ENCODE measurements at regions not wholly inside any gene's neighbourhood (a gene's known extent, or its start where the extent isn't known, plus 50 kb on each side); places are given as distances from the start of the nearest gene placed in this dataset.

DNA sequence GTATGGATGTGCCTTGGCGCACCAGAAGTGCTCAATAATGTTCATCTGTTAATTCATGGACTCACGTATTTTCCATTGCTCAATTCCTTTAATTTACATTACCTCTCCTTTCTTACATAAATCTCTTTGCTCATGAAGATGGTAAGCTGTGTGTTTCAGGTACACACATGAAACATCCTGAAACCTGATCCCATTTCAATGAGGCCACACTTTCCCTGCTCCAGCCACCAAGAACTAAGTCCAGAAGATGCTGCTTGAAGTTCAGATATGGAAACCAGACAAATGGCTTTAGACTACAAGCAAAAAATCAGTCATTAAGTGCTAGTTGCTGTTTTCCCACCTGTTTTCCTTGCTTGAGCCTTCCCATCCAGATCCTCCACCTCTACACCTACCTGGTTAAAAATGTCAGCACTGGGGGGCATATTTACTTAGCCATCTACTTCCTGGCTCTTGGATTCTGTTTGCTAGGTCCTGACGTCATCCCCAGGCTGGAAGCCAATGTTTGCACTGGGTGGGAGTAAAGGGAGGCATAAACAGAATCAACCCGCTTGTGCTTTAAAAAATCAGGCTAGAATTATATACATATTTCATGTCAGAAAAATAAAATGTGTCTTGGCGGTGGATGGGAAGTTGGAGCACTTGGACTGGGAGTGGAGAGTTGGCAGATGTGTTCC lies 309.7 kb downstream of the OSR1 start (continued):
- TF ChIP-seq SNAPC4 (CRISPR knock-in tag; IDR thresholded peaks at IDR 0.05) (no peak), ZNF577 (CRISPR knock-in tag; IDR thresholded peaks at IDR 0.05; ENCODE audit: borderline replicate concordance, low read depth) (no peak), HOXA3 (CRISPR knock-in tag; IDR thresholded peaks at IDR 0.05) (no peak; the same call in 1 of the 2 replicates), ZNF235 (CRISPR knock-in tag; IDR thresholded peaks at IDR 0.05; ENCODE audit: borderline replicate concordance) (no peak), MATR3 (CRISPR knock-in tag; IDR thresholded peaks at IDR 0.05) (no peak), ZFY (CRISPR knock-in tag; IDR thresholded peaks at IDR 0.05) (no peak), ETV5 (CRISPR knock-in tag; IDR thresholded peaks at IDR 0.05; ENCODE audit: borderline replicate concordance) (peak; percentile 86; the same call in 1 of the 2 replicates), DNMT1 (CRISPR knock-in tag; IDR thresholded peaks at IDR 0.05) (no peak), ZFP1 (CRISPR knock-in tag; IDR thresholded peaks at IDR 0.05) (no peak), GABPA (IDR thresholded peaks at IDR 0.05; ENCODE audit: low read depth, low read length) (no peak), GABPA (CRISPR knock-in tag; IDR thresholded peaks at IDR 0.05; ENCODE audit: low read depth) (peak; percentile 69), ZNF10 (CRISPR knock-in tag; IDR thresholded peaks at IDR 0.05; ENCODE audit: borderline replicate concordance, low read depth) (no peak), PTBP1 (IDR thresholded peaks at IDR 0.05; ENCODE audit: low read depth, low read length, poor library complexity, severe bottlenecking) (no peak), GABPB1 (CRISPR knock-in tag; IDR thresholded peaks at IDR 0.05) (peak; percentile 56; the same call in 1 of the 2 replicates), THYN1 (CRISPR knock-in tag; IDR thresholded peaks at IDR 0.05; ENCODE audit: borderline replicate concordance, low read depth) (no peak), KAT8 (CRISPR knock-in tag; IDR thresholded peaks at IDR 0.05) (peak; percentile 60; the same call in 1 of the 2 replicates), RFX1 (IDR thresholded peaks at IDR 0.05) (no peak), ZNF564 (CRISPR knock-in tag; IDR thresholded peaks at IDR 0.05) (0 out of 2 replicates have a peak, but pooled peaks have one; percentile 28), ZKSCAN5 (CRISPR knock-in tag; IDR thresholded peaks at IDR 0.05) (no peak), CC2D1A (CRISPR knock-in tag; IDR thresholded peaks at IDR 0.05) (no peak), MZF1 (CRISPR knock-in tag; IDR thresholded peaks at IDR 0.05; ENCODE audit: borderline replicate concordance) (no peak), KLF9 (CRISPR knock-in tag; IDR thresholded peaks at IDR 0.05; ENCODE audit: low read depth) (no peak), ZNF674 (CRISPR knock-in tag; IDR thresholded peaks at IDR 0.05; ENCODE audit: low read depth) (no peak), POGZ (CRISPR knock-in tag; IDR thresholded peaks at IDR 0.05) (peak; percentile 97), ZNF772 (CRISPR knock-in tag; IDR thresholded peaks at IDR 0.05) (no peak), SRY (CRISPR knock-in tag; IDR thresholded peaks at IDR 0.05) (no peak)
- TF ChIP-seq, protein P1, sequence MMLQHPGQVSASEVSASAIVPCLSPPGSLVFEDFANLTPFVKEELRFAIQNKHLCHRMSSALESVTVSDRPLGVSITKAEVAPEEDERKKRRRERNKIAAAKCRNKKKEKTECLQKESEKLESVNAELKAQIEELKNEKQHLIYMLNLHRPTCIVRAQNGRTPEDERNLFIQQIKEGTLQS (CRISPR knock-in tag; IDR thresholded peaks at IDR 0.05): peak; percentile 66; the same call in 1 of the 2 replicates
- TF ChIP-seq, protein P2, sequence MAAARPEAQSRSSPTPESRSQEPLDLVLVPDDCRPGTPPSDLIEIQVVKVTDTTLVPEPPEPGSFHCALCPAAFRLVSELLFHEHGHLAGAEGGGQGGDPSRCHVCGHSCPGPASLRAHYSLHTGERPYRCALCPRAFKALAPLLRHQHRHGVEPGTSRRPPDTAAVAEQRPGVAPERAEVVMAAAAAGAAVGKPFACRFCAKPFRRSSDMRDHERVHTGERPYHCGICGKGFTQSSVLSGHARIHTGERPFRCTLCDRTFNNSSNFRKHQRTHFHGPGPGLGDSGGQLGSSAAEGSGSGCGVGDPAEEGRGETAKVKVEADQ (CRISPR knock-in tag; IDR thresholded peaks at IDR 0.05; ENCODE audit: borderline replicate concordance): no peak
